Peyer's patch (tissue), 4 donors: ENCODE measurements at regions not wholly inside any gene's neighbourhood (a gene's known extent, or its start where the extent isn't known, plus 50 kb on each side); places are given as distances from the start of the nearest gene placed in this dataset.

ENCODE experiments used
- DNase-seq, 3 donors: peaks; one replicate each; pipeline ENCODE4 v3.0.0-alpha.2; 2017 to 2019
- H3K27ac ChIP-seq, 4 donors: fragments of 200-600 bp; sonication (generic); one replicate each; pipeline ENCODE4 v1.5.1; 2016 to 2019
- H3K27me3 ChIP-seq, 2 donors: fragments of 200-600 bp; sonication (generic); one replicate each; pipeline ENCODE4 v1.5.1; 2019
- H3K36me3 ChIP-seq, 3 donors: fragments of 200-600 bp; sonication (generic); one replicate each; pipeline ENCODE4 v1.5.1; 2016 to 2019
- H3K4me1 ChIP-seq, 4 donors: fragments of 200-600 bp; sonication (generic); one replicate each; pipeline ENCODE4 v1.5.1; 2016 to 2019
- H3K4me3 ChIP-seq, 4 donors: fragments of 200-600 bp; sonication (generic); 1 replicate in 3 of 4; 2 replicates in 1 of 4; pipeline ENCODE4 v1.5.1; 2016 to 2019; ENCODE audit warnings: mild to moderate bottlenecking in 1 of 4
- H3K9me3 ChIP-seq, 4 donors: fragments of 200-600 bp; sonication (generic); one replicate each; pipeline ENCODE4 v1.5.1; 2016 to 2019; ENCODE audit warnings: mild to moderate bottlenecking in 1 of 4
- CTCF ChIP-seq, 6 experiments: fragments of 450-650 bp in 4 of 6; fragments of 200-600 bp in 2 of 6; sonication (generic) in 1 of 6; IDR thresholded peaks; one replicate each; pipeline ENCODE4 v1.5.1; 2017 to 2019; ENCODE audit warnings: antibody characterized with exemption in 6 of 6, mild to moderate bottlenecking in 3 of 6, moderate library complexity in 1 of 6
- POLR2A ChIP-seq, 2 donors: fragments of 450-650 bp; IDR thresholded peaks; one replicate each; pipeline ENCODE4 v1.5.1; 2017; ENCODE audit warnings: antibody characterized with exemption in 2 of 2, mild to moderate bottlenecking in 2 of 2, moderate library complexity in 2 of 2

- Histone ChIP-seq H3K4me1 (peaks cover 0 to 15% (median 3%) of the 10 kb centered on the region in 4 donors), H3K27ac (no peak overlapping the region), H3K4me3 (no peak overlapping the region), H3K36me3 (no peaks in the 10 kb centered on the region), H3K9me3 (no peaks in the 10 kb centered on the region), H3K27me3 (no peaks in the 10 kb centered on the region)
- no peak for DNase-seq
- TF ChIP-seq CTCF (IDR thresholded peaks at IDR 0.05) (no peak), POLR2A (IDR thresholded peaks at IDR 0.05) (no peak)
Measured at GRCh38 chr3:182686033-182686886, 107.0 kb upstream of the ATP11B start.

- H3K4me1 ChIP-seq, result no peaks in the 10 kb centered on the region
- no peak for DNase-seq
- H3K9me3 ChIP-seq, result no peaks in the 10 kb centered on the region
Measured at GRCh38 chr3:182690172-182690571, 103.1 kb upstream of the ATP11B start.

GRCh38 chr3:182692021-182692420 is 101.3 kb upstream of the ATP11B start:
- TF ChIP-seq POLR2A (IDR thresholded peaks at IDR 0.05) (no peak), CTCF (IDR thresholded peaks at IDR 0.05) (no peak)
- H3K9me3 ChIP-seq, result no peaks in the 10 kb centered on the region
- no peak overlapping the region for H3K4me3 ChIP-seq
- no peak overlapping the region for H3K27ac ChIP-seq
- DNase-seq, result no peak
- H3K4me1 ChIP-seq, result no peaks in the 10 kb centered on the region
- no peaks in the 10 kb centered on the region for H3K27me3 ChIP-seq
- no peaks in the 10 kb centered on the region for H3K36me3 ChIP-seq

More at GRCh38 chr3:182690172-182690571, 103.1 kb upstream of the ATP11B start:
- Histone ChIP-seq H3K27me3 (no peaks in the 10 kb centered on the region), H3K27ac (no peak overlapping the region), H3K36me3 (no peaks in the 10 kb centered on the region), H3K4me3 (no peak overlapping the region)
- TF ChIP-seq POLR2A (IDR thresholded peaks at IDR 0.05) (no peak), CTCF (IDR thresholded peaks at IDR 0.05) (no peak)

- H3K36me3 ChIP-seq, result no peaks in the 10 kb centered on the region
- no peaks in the 10 kb centered on the region for H3K4me1 ChIP-seq
- H3K27ac ChIP-seq, result no peak overlapping the region
- no peaks in the 10 kb centered on the region for H3K27me3 ChIP-seq
- TF ChIP-seq CTCF (IDR thresholded peaks at IDR 0.05) (no peak), POLR2A (IDR thresholded peaks at IDR 0.05) (no peak)
- no peak for DNase-seq
- no peaks in the 10 kb centered on the region for H3K9me3 ChIP-seq
- H3K4me3 ChIP-seq, result no peak overlapping the region
Measured at GRCh38 chr3:182692695-182693094, 100.6 kb upstream of the ATP11B start.

GRCh38 chr3:182693723-182694122 is 99.6 kb upstream of the ATP11B start:
- DNase-seq, result no peak
- no peaks in the 10 kb centered on the region for H3K4me1 ChIP-seq
- no peak overlapping the region for H3K4me3 ChIP-seq
- no peaks in the 10 kb centered on the region for H3K36me3 ChIP-seq
- TF ChIP-seq CTCF (IDR thresholded peaks at IDR 0.05), result no peak
- TF ChIP-seq POLR2A (IDR thresholded peaks at IDR 0.05), result no peak
- H3K27ac ChIP-seq, result no peak overlapping the region
- no peaks in the 10 kb centered on the region for H3K9me3 ChIP-seq
- no peaks in the 10 kb centered on the region for H3K27me3 ChIP-seq
